A549 (cell line): ENCODE measurements at regions not wholly inside any gene's neighbourhood (a gene's known extent, or its start where the extent isn't known, plus 50 kb on each side); places are given as distances from the start of the nearest gene placed in this dataset.
A peak's percentile ranks its signal among the peaks of the same experiment; 100 is the strongest.
"Not testable (repeated sequence)": the region's sequence is repeated elsewhere in the genome, so short reads cannot be mapped to it uniquely, and the experiment has no call there.

Source experiments
- ATAC-seq, 2 experiments: fragments of 200-7000 bp in 1 of 2; fragments of >200 bp in 1 of 2; cut with Nextera tagmentation in 1 of 2; cut with Tn5 transposase in 1 of 2; 3 replicates each; pipeline versions ENCODE4 v1.8.0 to v1.9.1; 2018 to 2020; ENCODE audit warnings: mild to moderate bottlenecking in 1 of 2, moderate library complexity in 1 of 2
- CTCF ChIA-PET: fragments of 300-600 bp; sonication (Branson Sonifier 250); formaldehyde crosslinking; extraction: SDS; loops from one replicate; lab custom pipeline; 2021; ENCODE audit warnings: antibody characterized with exemption, inconsistent platforms; lab: Yijun Ruan, JAX
- POLR2A ChIA-PET: fragments of 350-600 bp; formaldehyde crosslinking; extraction: SDS; loops from one replicate; lab custom pipeline; 2021; ENCODE audit warnings: antibody characterized with exemption, inconsistent platforms; lab: Yijun Ruan, JAX
- DNase-seq, 2 experiments: peaks; one replicate each; pipeline versions ENCODE4 v3.0.0 to v3.0.0-alpha.2; 2011 to 2016; ENCODE audit warnings: low read depth in 1 of 2, low spot score in 1 of 2
- FAIRE-seq: peaks from 2 replicates; lab custom pipeline; 2011; peaks lifted over from hg19 to GRCh38; lab: Jason Lieb, UNC
- H3K27ac ChIP-seq, 2 experiments: fragments of >200 bp; sonication (Bioruptor Twin); formaldehyde crosslinking; 3 replicates each; pipeline ENCODE4 v1.5.1; 2016 to 2017
- H3K4me1 ChIP-seq: fragments of >200 bp; sonication (Bioruptor Twin); formaldehyde crosslinking; 3 replicates; pipeline ENCODE4 v1.6.1; 2016
- H3K4me2 ChIP-seq: fragments of >200 bp; sonication (Bioruptor Twin); formaldehyde crosslinking; 3 replicates; pipeline ENCODE4 v1.6.1; 2016
- H3K4me3 ChIP-seq: fragments of >200 bp; sonication (Bioruptor Twin); formaldehyde crosslinking; 3 replicates; pipeline ENCODE4 v1.5.1; 2016
- H3K9me3 ChIP-seq: fragments of >200 bp; sonication (Bioruptor Twin); formaldehyde crosslinking; 3 replicates; pipeline ENCODE4 v1.6.1; 2016
- CTCF ChIP-seq: fragments of >200 bp; sonication (Bioruptor Twin); formaldehyde crosslinking; IDR thresholded peaks from 3 replicates; pipeline ENCODE4 v1.5.1; 2016
- EP300 ChIP-seq, 2 experiments: fragments of >200 bp; sonication (Bioruptor Twin); formaldehyde crosslinking; IDR thresholded peaks; 2 replicates in 1 of 2; 3 replicates in 1 of 2; pipeline ENCODE4 v1.6.1; 2016 to 2017
- FOSL2 ChIP-seq, 2 experiments: fragments of 450-650 bp in 1 of 2; fragments of >200 bp in 1 of 2; sonication (Bioruptor Twin) in 1 of 2; formaldehyde crosslinking; IDR thresholded peaks; 2 replicates each; pipeline versions ENCODE4 v1.5.0 to v1.6.1; 2016 to 2020; ENCODE audit warnings: mild to moderate bottlenecking in 1 of 2, moderate library complexity in 1 of 2
- HDAC2 ChIP-seq: fragments of 200-600 bp; sonication (generic); IDR thresholded peaks from 2 replicates; pipeline ENCODE4 v1.6.1; 2016
- HEYL ChIP-seq: fragments of 250-450 bp; sonication (Bioruptor Pico); IDR thresholded peaks from 2 replicates; pipeline ENCODE4 v1.8.0; 2021; ENCODE audit warnings: mild to moderate bottlenecking, moderate library complexity
- HOXA7 ChIP-seq: fragments of 250-450 bp; sonication (Bioruptor Pico); IDR thresholded peaks from 2 replicates; pipeline ENCODE4 v1.5.0; 2020; ENCODE audit warnings: mild to moderate bottlenecking, moderate library complexity
- JUNB ChIP-seq: fragments of >200 bp; sonication (Bioruptor Twin); formaldehyde crosslinking; IDR thresholded peaks from 2 replicates; pipeline ENCODE4 v1.6.1; 2016
- MAFK ChIP-seq: fragments of 450-650 bp; IDR thresholded peaks from 2 replicates; pipeline ENCODE4 v1.6.1; 2014; ENCODE audit not compliant: partially characterized antibody
- NPAS2 ChIP-seq: fragments of 250-450 bp; sonication (Bioruptor Pico); IDR thresholded peaks from 2 replicates; pipeline ENCODE4 v1.8.0; 2022; ENCODE audit warnings: mild to moderate bottlenecking, moderate library complexity, borderline replicate concordance
- PHF8 ChIP-seq: fragments of 200-600 bp; sonication (generic); IDR thresholded peaks from 2 replicates; pipeline ENCODE4 v1.6.1; 2016; ENCODE audit warnings: low read depth, mild to moderate bottlenecking, antibody characterized with exemption, moderate library complexity, borderline replicate concordance
- POLR2AphosphoS2 ChIP-seq: conservative IDR thresholded peaks from 2 replicates; pipeline ENCODE4 v1.6.1; 2012; ENCODE audit warnings: low read length, improper control_type of control experiment, inconsistent platforms
- RAD21 ChIP-seq, 2 experiments: fragments of >200 bp in 1 of 2; sonication (Bioruptor Twin) in 1 of 2; formaldehyde crosslinking in 1 of 2; IDR thresholded peaks in 1 of 2; conservative IDR thresholded peaks in 1 of 2; 2 replicates in 1 of 2; 3 replicates in 1 of 2; pipeline ENCODE4 v1.6.1; 2012 to 2018; ENCODE audit warnings: inconsistent platforms in 1 of 2
- RARB ChIP-seq: fragments of 250-450 bp; sonication (Bioruptor Pico); IDR thresholded peaks from 2 replicates; pipeline ENCODE4 v1.8.0; 2021; ENCODE audit warnings: mild to moderate bottlenecking, moderate library complexity
- REST ChIP-seq: fragments of 200-600 bp; sonication (generic); IDR thresholded peaks from 2 replicates; pipeline ENCODE4 v1.6.1; 2016; ENCODE audit warnings: antibody characterized with exemption, mild to moderate bottlenecking, moderate library complexity
- ZSCAN20 ChIP-seq: fragments of 250-450 bp; sonication (Bioruptor Pico); IDR thresholded peaks from 2 replicates; pipeline ENCODE4 v1.8.0; 2022; ENCODE audit warnings: mild to moderate bottlenecking, moderate library complexity
- WGBS: methylation state at CpG from one replicate; pipeline ENCODE4 v1.1.6; 2017; ENCODE audit errors: missing lambda C conversion rate; 5-methylcytosine and 5-hydroxymethylcytosine counted together

- no peaks in the 10 kb centered on the region for H3K9me3 ChIP-seq
- no peak for TF ChIP-seq POLR2AphosphoS2
- no peak for TF ChIP-seq HDAC2
- TF ChIP-seq EP300 (IDR thresholded peaks at IDR 0.05): no peak
- TF ChIP-seq NPAS2: no peak
- TF ChIP-seq HEYL: no peak
- H3K4me3 ChIP-seq: no peak overlapping the region
- ChIA-PET CTCF (interaction anchor here (0.5 to 1.0 kb wide), 3 partner anchors 117 to 726 kb away, joined by 3 to 4 read pairs (median 3); no protein-coding TSS in a partner anchor), POLR2A (no interaction called here)
- no peak overlapping the region for H3K4me2 ChIP-seq
- DNase-seq (no peak), FAIRE-seq (no peak), ATAC-seq (no peak)
- no peaks in the 10 kb centered on the region for H3K4me1 ChIP-seq
- 10% methylated on average over 2 of the region's 2 CpGs for WGBS
- no peak overlapping the region for H3K27ac ChIP-seq
Observed at GRCh38 chr20:12837646-12838045, 171.1 kb upstream of the SPTLC3 start.

- H3K4me3 ChIP-seq: no peak overlapping the region
- WGBS: 5% methylated on average over 3 of the region's 3 CpGs
- DNase-seq (peak in 1 of 2 experiments; percentile 26), ATAC-seq (no peak; a peak in 1 of 6 replicates), FAIRE-seq (no peak)
- H3K4me2 ChIP-seq: no peak overlapping the region
- H3K9me3 ChIP-seq: no peaks in the 10 kb centered on the region
- ChIA-PET CTCF (interaction anchor here (0.5 to 0.6 kb wide), 2 partner anchors 129 to 725 kb away, joined by 3 to 4 read pairs; no protein-coding TSS in a partner anchor), POLR2A (no interaction called here)
- no peak overlapping the region for H3K27ac ChIP-seq
- TF ChIP-seq HOXA7 (CRISPR knock-in tag): no peak
- 0 out of 5 replicates have a peak, but pooled peaks of 1 of the 2 experiments have one; percentile 2 for TF ChIP-seq RAD21 (conservative IDR thresholded peaks at IDR 0.05 in 1 of 2, IDR thresholded peaks at IDR 0.05 in 1 of 2)
- TF ChIP-seq CTCF: peak; percentile 38
- no peaks in the 10 kb centered on the region for H3K4me1 ChIP-seq
Observed at GRCh38 chr20:12838261-12838866, 170.4 kb upstream of the SPTLC3 start.

GRCh38 chr20:12847872-12848271, 160.9 kb upstream of the SPTLC3 start:
- 3% methylated on average over 2 of the region's 2 CpGs for WGBS
- Histone ChIP-seq H3K9me3 (no peaks in the 10 kb centered on the region), H3K4me2 (no peak overlapping the region), H3K4me3 (no peak overlapping the region), H3K27ac (no peak overlapping the region), H3K4me1 (no peaks in the 10 kb centered on the region)
- FAIRE-seq (no peak), DNase-seq (no peak), ATAC-seq (no peak)
- peak; percentile 79 for TF ChIP-seq REST
- TF ChIP-seq MAFK: no peak
- POLR2A ChIA-PET: no interaction called here
- CTCF ChIA-PET: interaction anchor here (0.8 kb wide), 1 partner anchor 32 kb away, joined by 4 read pairs; no protein-coding TSS in a partner anchor

GRCh38 chr20:12849225-12849910, 159.4 kb upstream of the SPTLC3 start:
- CTCF ChIA-PET: interaction anchor here (0.5 to 0.8 kb wide), 2 partner anchors 36 to 121 kb away, joined by 3 read pairs; no protein-coding TSS in a partner anchor
- FAIRE-seq: no peak
- WGBS: 22% methylated on average over 9 of the region's 9 CpGs
- ATAC-seq: no peak
- TF ChIP-seq HDAC2 (no peak), RARB (CRISPR knock-in tag) (no peak), FOSL2 (IDR thresholded peaks at IDR 0.05) (no peak), FOSL2 (CRISPR knock-in tag; IDR thresholded peaks at IDR 0.05) (no peak), PHF8 (no peak), JUNB (no peak), ZSCAN20 (CRISPR knock-in tag) (no peak)
- TF ChIP-seq, all 56 proteins: peak for 0
- DNase-seq: no peak
- H3K4me2 ChIP-seq: no peak overlapping the region
- H3K4me1 ChIP-seq: no peaks in the 10 kb centered on the region
- no peaks in the 10 kb centered on the region for H3K9me3 ChIP-seq
- POLR2A ChIA-PET: no interaction called here
- H3K4me3 ChIP-seq: no peak overlapping the region
- H3K27ac ChIP-seq: no peak overlapping the region

- ATAC-seq, H3K4me3 ChIP-seq, POLR2A ChIA-PET, H3K4me1 ChIP-seq, H3K27ac ChIP-seq, H3K4me2 ChIP-seq, FAIRE-seq, CTCF ChIA-PET, DNase-seq, H3K9me3 ChIP-seq: not testable (repeated sequence)
- 46% methylated on average over 9 of the region's 9 CpGs for WGBS
Observed at GRCh38 chr20:12857643-12858042, 151.1 kb upstream of the SPTLC3 start.
